AG04450 (cell line): ENCODE measurements at regions not wholly inside any gene's neighbourhood (a gene's known extent, or its start where the extent isn't known, plus 50 kb on each side); places are given as distances from the start of the nearest gene placed in this dataset.
A peak's percentile ranks its signal among the peaks of the same experiment; 100 is the strongest.

Experiments
- CTCF ChIA-PET: fragments of 300-600, 350-600 bp; formaldehyde crosslinking; extraction: SDS; loops from one replicate; lab custom pipeline; 2022; ENCODE audit warnings: antibody characterized with exemption, inconsistent platforms; lab: Charles Lee
- POLR2A ChIA-PET: fragments of 350-600 bp; formaldehyde crosslinking; extraction: SDS; loops from one replicate; lab custom pipeline; 2021; ENCODE audit warnings: antibody characterized with exemption, inconsistent platforms; lab: Yijun Ruan, JAX
- DNase-seq: peaks from one replicate; pipeline ENCODE4 v3.0.0-alpha.2; 2011; ENCODE audit warnings: low read depth, low spot score
- H3K27ac ChIP-seq: one replicate; pipeline ENCODE4 v1.5.1; 2012; ENCODE audit warnings: low read depth, low read length, control low read depth
- H3K27me3 ChIP-seq: one replicate; pipeline ENCODE4 v1.6.0; 2012; ENCODE audit warnings: low read length; ENCODE audit not compliant: control insufficient read depth, insufficient read depth
- H3K4me3 ChIP-seq: 2 replicates; pipeline ENCODE4 v1.5.1; 2011; ENCODE audit warnings: mild to moderate bottlenecking, low read depth, low read length, control low read depth
- H3K9me3 ChIP-seq: 2 replicates; pipeline ENCODE4 v1.5.1; 2012; ENCODE audit warnings: low read length; ENCODE audit not compliant: control insufficient read depth, insufficient read depth
- TF ChIP-seq, protein P1 (sequence below): IDR thresholded peaks from 2 replicates; pipeline ENCODE4 v1.5.1; 2011; ENCODE audit warnings: low read depth, low read length, control low read depth, inconsistent platforms

DNA sequence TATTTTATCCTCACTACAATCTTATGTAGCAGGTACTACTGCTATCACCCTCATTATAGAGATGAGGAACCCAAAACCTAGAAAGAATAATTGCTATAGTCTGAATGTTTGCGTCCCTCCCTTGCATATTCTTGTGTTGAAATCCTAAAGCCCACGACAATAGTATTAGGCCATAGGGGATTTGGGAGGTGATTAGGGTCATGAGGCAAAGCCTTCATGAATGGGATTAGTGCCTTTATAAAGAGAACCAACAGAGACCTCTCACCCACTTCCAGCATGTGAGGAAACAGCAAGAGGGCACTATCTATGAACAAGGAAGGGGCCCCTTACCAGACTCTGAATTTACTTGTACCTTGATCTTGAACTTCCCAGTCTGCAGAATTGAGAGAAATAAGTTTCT is 500.3 kb upstream of the FAM98A start:
- Histone ChIP-seq H3K27me3 (no peaks in the 10 kb centered on the region), H3K27ac (no peak overlapping the region), H3K9me3 (no peaks in the 10 kb centered on the region), H3K4me3 (no peak overlapping the region)
- TF ChIP-seq, protein P1, sequence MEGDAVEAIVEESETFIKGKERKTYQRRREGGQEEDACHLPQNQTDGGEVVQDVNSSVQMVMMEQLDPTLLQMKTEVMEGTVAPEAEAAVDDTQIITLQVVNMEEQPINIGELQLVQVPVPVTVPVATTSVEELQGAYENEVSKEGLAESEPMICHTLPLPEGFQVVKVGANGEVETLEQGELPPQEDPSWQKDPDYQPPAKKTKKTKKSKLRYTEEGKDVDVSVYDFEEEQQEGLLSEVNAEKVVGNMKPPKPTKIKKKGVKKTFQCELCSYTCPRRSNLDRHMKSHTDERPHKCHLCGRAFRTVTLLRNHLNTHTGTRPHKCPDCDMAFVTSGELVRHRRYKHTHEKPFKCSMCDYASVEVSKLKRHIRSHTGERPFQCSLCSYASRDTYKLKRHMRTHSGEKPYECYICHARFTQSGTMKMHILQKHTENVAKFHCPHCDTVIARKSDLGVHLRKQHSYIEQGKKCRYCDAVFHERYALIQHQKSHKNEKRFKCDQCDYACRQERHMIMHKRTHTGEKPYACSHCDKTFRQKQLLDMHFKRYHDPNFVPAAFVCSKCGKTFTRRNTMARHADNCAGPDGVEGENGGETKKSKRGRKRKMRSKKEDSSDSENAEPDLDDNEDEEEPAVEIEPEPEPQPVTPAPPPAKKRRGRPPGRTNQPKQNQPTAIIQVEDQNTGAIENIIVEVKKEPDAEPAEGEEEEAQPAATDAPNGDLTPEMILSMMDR, result no peak
- CTCF ChIA-PET, result no interaction called here
- DNase-seq, result no peak
- POLR2A ChIA-PET, result no interaction called here

DNA sequence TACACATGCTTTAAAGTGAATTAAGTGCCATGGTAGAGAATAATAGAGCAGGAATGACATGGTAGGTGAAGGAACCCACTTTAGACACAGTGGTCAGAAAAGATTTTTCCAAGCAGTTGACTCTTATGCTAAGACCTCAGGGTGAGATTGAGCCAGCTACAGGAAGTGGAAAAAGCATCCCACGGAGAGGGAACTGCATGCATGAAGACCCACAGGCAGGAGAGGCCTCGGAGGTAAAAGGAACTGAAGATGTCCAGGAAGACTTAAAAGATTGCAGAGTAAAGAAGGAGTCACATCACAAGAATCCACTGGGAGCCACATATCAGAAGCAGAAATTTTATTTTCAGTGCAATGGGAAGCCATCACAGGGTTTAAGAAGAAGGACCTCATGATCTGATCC is 499.2 kb upstream of the FAM98A start:
- Histone ChIP-seq H3K27ac (no peak overlapping the region), H3K4me3 (no peak overlapping the region), H3K9me3 (no peaks in the 10 kb centered on the region), H3K27me3 (no peaks in the 10 kb centered on the region)
- no peak for DNase-seq
- TF ChIP-seq, protein P1, result no peak
- POLR2A ChIA-PET, result no interaction called here
- CTCF ChIA-PET, result no interaction called here

DNA sequence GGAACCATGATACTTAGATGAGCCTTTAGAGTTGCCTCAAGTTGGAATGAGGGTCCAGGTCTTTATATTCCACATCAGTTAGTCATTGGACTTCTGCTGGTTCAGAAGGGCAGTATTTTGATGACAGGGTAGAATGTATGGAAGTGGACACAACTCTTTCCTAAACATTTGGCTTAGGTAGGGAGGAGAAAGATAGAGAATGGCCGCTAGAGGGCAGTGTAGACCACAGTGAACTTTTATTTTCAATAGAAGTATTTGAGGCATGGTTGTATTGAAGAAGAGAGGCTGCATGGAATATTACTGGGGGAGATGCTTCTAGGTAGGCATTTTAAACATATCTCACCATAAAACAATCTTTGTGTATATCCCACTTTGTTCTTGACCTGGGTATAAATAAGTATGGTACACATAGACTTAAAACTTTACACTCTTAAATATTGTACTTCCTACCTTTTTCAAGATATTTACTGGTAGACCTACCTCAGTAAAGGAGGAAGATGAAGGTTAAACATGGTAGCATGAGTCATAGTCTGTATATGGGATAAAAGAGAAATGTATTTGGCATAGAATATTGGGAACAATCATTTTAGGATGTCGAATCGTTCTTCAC is 497.6 kb upstream of the FAM98A start:
- DNase-seq, result peak; percentile 20
- ChIA-PET CTCF (interaction anchor here (0.7 to 1.6 kb wide), 7 partner anchors 8 to 1315 kb away, joined by 3 to 13 read pairs (median 6); no protein-coding TSS in a partner anchor), POLR2A (no interaction called here)
- Histone ChIP-seq H3K9me3 (no peaks in the 10 kb centered on the region), H3K27me3 (no peaks in the 10 kb centered on the region), H3K27ac (no peak overlapping the region), H3K4me3 (no peak overlapping the region)
- TF ChIP-seq, protein P1, result peak; percentile 66

DNA sequence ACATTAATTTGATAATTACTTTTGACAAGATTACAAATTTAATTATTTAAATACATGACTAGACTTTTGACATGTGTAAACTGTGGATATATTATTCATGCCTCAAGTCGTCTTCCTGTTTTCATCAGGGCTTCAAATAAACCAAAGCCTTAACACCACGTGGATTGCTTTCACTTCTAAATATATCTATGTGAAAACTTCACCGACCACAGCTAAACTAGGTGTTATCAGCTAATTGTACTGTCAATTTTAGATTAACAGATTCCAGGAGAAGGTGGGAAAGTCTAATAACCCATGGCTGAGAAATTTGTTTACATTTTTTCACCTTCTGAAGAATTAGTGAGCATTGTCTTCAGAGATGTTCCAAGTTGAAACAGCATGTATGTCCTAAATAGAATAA is 494.7 kb upstream of the FAM98A start:
- Histone ChIP-seq H3K27ac (no peak overlapping the region), H3K4me3 (no peak overlapping the region), H3K9me3 (no peaks in the 10 kb centered on the region), H3K27me3 (no peaks in the 10 kb centered on the region)
- TF ChIP-seq, protein P1, result no peak
- POLR2A ChIA-PET, result no interaction called here
- CTCF ChIA-PET, result interaction anchor here (0.7 kb wide), 1 partner anchor 72 kb away, joined by 7 read pairs; no protein-coding TSS in a partner anchor
- DNase-seq, result no peak

DNA sequence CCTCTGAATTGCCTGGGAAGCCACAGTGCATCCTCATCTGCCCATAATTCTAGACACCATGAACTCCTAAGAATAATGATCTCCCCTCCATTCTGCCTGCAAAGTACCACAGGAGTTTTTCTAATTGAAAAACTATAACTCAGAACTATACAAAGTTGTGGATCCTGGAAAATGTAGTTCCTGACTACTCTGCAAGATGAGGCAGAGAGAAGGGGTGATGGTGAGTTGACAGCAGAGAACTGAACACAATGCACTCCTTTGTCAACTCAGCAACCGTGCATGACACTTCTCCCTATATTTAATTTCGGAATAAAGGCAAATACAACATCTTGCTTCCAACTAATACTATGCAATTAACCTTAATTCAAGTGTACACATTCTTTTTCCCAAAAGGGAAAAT is 471.1 kb upstream of the FAM98A start:
- CTCF ChIA-PET, result no interaction called here
- POLR2A ChIA-PET, result no interaction called here
- TF ChIP-seq, protein P1, result no peak

More for the DNA sequence above, 471.1 kb upstream of the FAM98A start:
- DNase-seq, result no peak
- H3K27ac ChIP-seq, result no peak overlapping the region
- no peak overlapping the region for H3K4me3 ChIP-seq
- no peaks in the 10 kb centered on the region for H3K27me3 ChIP-seq
- H3K9me3 ChIP-seq, result no peaks in the 10 kb centered on the region
